Neural progenitor cell (in vitro differentiated cells): ENCODE measurements at regions not wholly inside any gene's neighbourhood (a gene's known extent, or its start where the extent isn't known, plus 50 kb on each side); places are given as distances from the start of the nearest gene placed in this dataset.

Experiments
- DNase-seq: peaks from one replicate; pipeline ENCODE4 v3.0.0-alpha.2; 2016; ENCODE audit warnings: low spot score
- H2AFZ ChIP-seq: fragments of 200-600 bp; sonication (generic); replicated peaks from 2 replicates; pipeline ENCODE4 v1.6.1; 2016; ENCODE audit warnings: antibody characterized with exemption
- H3F3A ChIP-seq: fragments of 200-600 bp; sonication (generic); 2 replicates; pipeline ENCODE4 v1.6.1; 2016; ENCODE audit warnings: antibody characterized with exemption, low read depth
- H3K27ac ChIP-seq: fragments of 200-600 bp; sonication (generic); 2 replicates; pipeline ENCODE4 v1.5.1; 2016; ENCODE audit warnings: mild to moderate bottlenecking
- H3K27me3 ChIP-seq: fragments of 200-600 bp; sonication (generic); 2 replicates; pipeline ENCODE4 v1.6.1; 2016; ENCODE audit warnings: mild to moderate bottlenecking, moderate library complexity
- H3K36me3 ChIP-seq: fragments of 200-600 bp; sonication (generic); 2 replicates; pipeline ENCODE4 v1.5.1; 2016
- H3K4me1 ChIP-seq: fragments of 200-600 bp; sonication (generic); 2 replicates; pipeline ENCODE4 v1.6.1; 2016; ENCODE audit warnings: mixed run types
- H3K4me2 ChIP-seq: fragments of 200-600 bp; sonication (generic); 2 replicates; pipeline ENCODE4 v1.6.1; 2016
- H3K4me3 ChIP-seq: fragments of 200-600 bp; sonication (generic); 2 replicates; pipeline ENCODE4 v1.5.1; 2016
- H3K79me2 ChIP-seq: fragments of 200-600 bp; sonication (generic); 2 replicates; pipeline ENCODE4 v1.6.1; 2016; ENCODE audit warnings: low read depth
- H3K9ac ChIP-seq: fragments of 200-600 bp; sonication (generic); 2 replicates; pipeline ENCODE4 v1.6.1; 2016
- H3K9me3 ChIP-seq: fragments of 200-600 bp; sonication (generic); 2 replicates; pipeline ENCODE4 v1.5.1; 2016; ENCODE audit warnings: low read depth
- H4K20me1 ChIP-seq: fragments of 200-600 bp; sonication (generic); 2 replicates; pipeline ENCODE4 v1.6.1; 2016; ENCODE audit warnings: low read depth
- H3K27ac Mint-ChIP-seq: 3 replicates; pipeline ENCODE4 v1.8.0; 2021; ENCODE audit warnings: mixed read lengths
- H3K27me3 Mint-ChIP-seq: 2 replicates; pipeline ENCODE4 v1.8.0; 2022; ENCODE audit warnings: low read depth, mild to moderate bottlenecking, inconsistent platforms, moderate library complexity, mixed read lengths; ENCODE audit not compliant: insufficient read depth
- H3K36me3 Mint-ChIP-seq: 3 replicates; pipeline ENCODE4 v1.8.0; 2021; ENCODE audit warnings: mixed read lengths
- H3K4me1 Mint-ChIP-seq: 3 replicates; pipeline ENCODE4 v1.8.0; 2021; ENCODE audit warnings: mixed read lengths
- H3K4me3 Mint-ChIP-seq: 3 replicates; pipeline ENCODE4 v1.8.0; 2021; ENCODE audit warnings: mild to moderate bottlenecking, moderate library complexity, mixed read lengths
- H3K9me3 Mint-ChIP-seq: 3 replicates; pipeline ENCODE4 v1.8.0; 2020; ENCODE audit warnings: mixed read lengths
- EZH2 ChIP-seq: fragments of 200-600 bp; sonication (generic); IDR thresholded peaks from 2 replicates; pipeline ENCODE4 v1.6.1; 2017; ENCODE audit warnings: antibody characterized with exemption, mild to moderate bottlenecking, moderate library complexity
- EZH2phosphoT487 ChIP-seq: fragments of 200-600 bp; sonication (generic); IDR thresholded peaks from 2 replicates; pipeline ENCODE4 v1.6.1; 2017; ENCODE audit warnings: antibody characterized with exemption
- TF ChIP-seq, protein P1 (sequence below): fragments of 200-600 bp; sonication (generic); IDR thresholded peaks from 2 replicates; pipeline ENCODE4 v1.5.1; 2017; ENCODE audit warnings: antibody characterized with exemption, mild to moderate bottlenecking

DNA sequence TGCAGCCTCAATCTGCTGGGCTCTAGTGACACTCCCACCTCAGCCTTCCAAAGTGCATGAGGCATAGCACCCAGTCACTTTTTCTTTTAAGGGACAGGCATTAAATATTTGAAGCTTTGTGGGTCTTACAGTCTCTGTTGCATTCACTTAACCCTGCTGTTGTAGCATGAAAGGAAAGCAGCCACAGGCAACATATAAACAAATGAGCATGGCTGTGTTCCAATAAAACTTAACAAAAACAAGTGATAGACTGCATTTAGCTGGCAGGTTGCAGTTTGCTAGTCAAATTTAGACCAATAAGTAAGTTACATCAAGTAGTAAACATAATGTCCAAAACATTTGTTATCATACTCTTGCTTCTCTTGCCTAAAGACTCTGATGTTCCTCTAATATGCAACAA, 297.3 kb upstream of the MMADHC start:
- Mint-ChIP-seq H3K9me3 (no peaks in the 10 kb centered on the region), H3K27ac (no peak overlapping the region), H3K4me3 (no peak overlapping the region), H3K36me3 (no peaks in the 10 kb centered on the region), H3K27me3 (peaks cover 5% of the 10 kb centered on the region), H3K4me1 (peaks cover 13% of the 10 kb centered on the region)
- Histone ChIP-seq H3K9me3 (no peaks in the 10 kb centered on the region), H3K79me2 (no peaks in the 10 kb centered on the region), H3K36me3 (no peaks in the 10 kb centered on the region), H4K20me1 (no peaks in the 10 kb centered on the region), H3K4me2 (no peak overlapping the region), H3K4me1 (no peaks in the 10 kb centered on the region), H3K4me3 (no peak overlapping the region), H3K27ac (no peak overlapping the region), H3F3A (no peaks in the 10 kb centered on the region), H3K27me3 (no peaks in the 10 kb centered on the region), H3K9ac (no peak overlapping the region), H2AFZ (no peak overlapping the region)
- no peak for TF ChIP-seq EZH2
- no peak for TF ChIP-seq EZH2phosphoT487
- TF ChIP-seq, protein P1, sequence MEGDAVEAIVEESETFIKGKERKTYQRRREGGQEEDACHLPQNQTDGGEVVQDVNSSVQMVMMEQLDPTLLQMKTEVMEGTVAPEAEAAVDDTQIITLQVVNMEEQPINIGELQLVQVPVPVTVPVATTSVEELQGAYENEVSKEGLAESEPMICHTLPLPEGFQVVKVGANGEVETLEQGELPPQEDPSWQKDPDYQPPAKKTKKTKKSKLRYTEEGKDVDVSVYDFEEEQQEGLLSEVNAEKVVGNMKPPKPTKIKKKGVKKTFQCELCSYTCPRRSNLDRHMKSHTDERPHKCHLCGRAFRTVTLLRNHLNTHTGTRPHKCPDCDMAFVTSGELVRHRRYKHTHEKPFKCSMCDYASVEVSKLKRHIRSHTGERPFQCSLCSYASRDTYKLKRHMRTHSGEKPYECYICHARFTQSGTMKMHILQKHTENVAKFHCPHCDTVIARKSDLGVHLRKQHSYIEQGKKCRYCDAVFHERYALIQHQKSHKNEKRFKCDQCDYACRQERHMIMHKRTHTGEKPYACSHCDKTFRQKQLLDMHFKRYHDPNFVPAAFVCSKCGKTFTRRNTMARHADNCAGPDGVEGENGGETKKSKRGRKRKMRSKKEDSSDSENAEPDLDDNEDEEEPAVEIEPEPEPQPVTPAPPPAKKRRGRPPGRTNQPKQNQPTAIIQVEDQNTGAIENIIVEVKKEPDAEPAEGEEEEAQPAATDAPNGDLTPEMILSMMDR, result no peak
- no peak for DNase-seq

DNA sequence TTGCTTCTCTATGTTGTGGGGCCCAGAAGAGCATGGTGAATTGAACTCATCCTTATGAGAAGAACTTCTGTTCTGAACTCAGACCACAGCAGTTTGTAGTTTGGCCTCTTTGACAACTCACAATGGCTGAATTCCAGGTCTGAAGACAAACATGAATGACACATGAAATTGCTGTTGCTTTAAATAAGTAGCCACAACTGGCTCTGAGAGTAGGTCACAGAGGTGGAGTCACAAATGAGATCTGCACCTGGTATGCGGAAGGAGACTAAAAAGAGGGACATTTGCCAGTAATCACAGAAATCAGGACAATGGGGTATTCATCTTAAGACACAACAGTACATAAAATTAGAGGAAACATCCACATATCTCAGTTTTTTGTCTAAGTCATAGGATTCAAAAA, 290.3 kb upstream of the MMADHC start:
- H4K20me1 ChIP-seq, result no peaks in the 10 kb centered on the region
- Mint-ChIP-seq H3K27ac (no peak overlapping the region), H3K27me3 (no peaks in the 10 kb centered on the region), H3K9me3 (peaks cover 3% of the 10 kb centered on the region), H3K36me3 (peaks cover 1% of the 10 kb centered on the region), H3K4me3 (no peak overlapping the region), H3K4me1 (no peaks in the 10 kb centered on the region)
- H3K4me1 ChIP-seq, result no peaks in the 10 kb centered on the region
- H2AFZ ChIP-seq, result no peak overlapping the region
- no peaks in the 10 kb centered on the region for H3K27me3 ChIP-seq
- H3K79me2 ChIP-seq, result no peaks in the 10 kb centered on the region
- no peak overlapping the region for H3K4me2 ChIP-seq
- H3K4me3 ChIP-seq, result no peak overlapping the region
- DNase-seq, result no peak
- no peak overlapping the region for H3K27ac ChIP-seq
- TF ChIP-seq, protein P1, result no peak
- TF ChIP-seq EZH2phosphoT487, result no peak
- TF ChIP-seq EZH2, result no peak
- H3K36me3 ChIP-seq, result no peaks in the 10 kb centered on the region
- no peaks in the 10 kb centered on the region for H3K9me3 ChIP-seq
- H3F3A ChIP-seq, result no peaks in the 10 kb centered on the region
- H3K9ac ChIP-seq, result no peak overlapping the region

DNA sequence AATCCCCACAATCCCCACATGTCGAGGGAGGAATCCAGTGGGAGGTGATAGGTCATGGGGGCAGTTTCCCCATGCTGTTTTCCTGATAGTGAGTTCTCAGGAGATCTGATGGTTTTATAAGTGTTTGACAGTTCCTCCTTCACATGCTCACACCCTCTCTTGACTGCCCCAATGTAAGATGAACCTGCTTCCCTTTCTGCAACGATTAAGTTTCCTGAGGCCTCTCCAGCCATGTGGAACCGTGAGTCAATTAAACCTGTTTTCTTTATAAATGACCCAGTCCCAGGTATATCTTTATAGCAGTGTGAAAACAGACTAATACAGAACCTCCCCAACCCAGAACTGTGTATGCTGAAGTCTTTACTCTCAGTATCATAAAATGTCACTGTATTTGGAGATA, 289.5 kb upstream of the MMADHC start:
- H3K4me3 Mint-ChIP-seq, result no peak overlapping the region
- H3K27me3 Mint-ChIP-seq, result no peaks in the 10 kb centered on the region
- no peaks in the 10 kb centered on the region for H3K4me1 ChIP-seq
- H3K4me1 Mint-ChIP-seq, result no peaks in the 10 kb centered on the region
- no peak overlapping the region for H3K4me3 ChIP-seq
- TF ChIP-seq, protein P1, result no peak
- TF ChIP-seq EZH2phosphoT487 (no peak), EZH2 (no peak)
- peaks cover 1% of the 10 kb centered on the region for H3K36me3 Mint-ChIP-seq
- H3K4me2 ChIP-seq, result no peak overlapping the region
- no peaks in the 10 kb centered on the region for H3K27me3 ChIP-seq
- no peaks in the 10 kb centered on the region for H3K9me3 ChIP-seq
- H3K9me3 Mint-ChIP-seq, result peaks cover 3% of the 10 kb centered on the region
- no peak for DNase-seq
- H3K9ac ChIP-seq, result no peak overlapping the region
- no peaks in the 10 kb centered on the region for H3F3A ChIP-seq
- no peak overlapping the region for H3K27ac ChIP-seq
- H3K36me3 ChIP-seq, result no peaks in the 10 kb centered on the region
- no peaks in the 10 kb centered on the region for H3K79me2 ChIP-seq
- no peak overlapping the region for H3K27ac Mint-ChIP-seq
- no peaks in the 10 kb centered on the region for H4K20me1 ChIP-seq
- H2AFZ ChIP-seq, result no peak overlapping the region

DNA sequence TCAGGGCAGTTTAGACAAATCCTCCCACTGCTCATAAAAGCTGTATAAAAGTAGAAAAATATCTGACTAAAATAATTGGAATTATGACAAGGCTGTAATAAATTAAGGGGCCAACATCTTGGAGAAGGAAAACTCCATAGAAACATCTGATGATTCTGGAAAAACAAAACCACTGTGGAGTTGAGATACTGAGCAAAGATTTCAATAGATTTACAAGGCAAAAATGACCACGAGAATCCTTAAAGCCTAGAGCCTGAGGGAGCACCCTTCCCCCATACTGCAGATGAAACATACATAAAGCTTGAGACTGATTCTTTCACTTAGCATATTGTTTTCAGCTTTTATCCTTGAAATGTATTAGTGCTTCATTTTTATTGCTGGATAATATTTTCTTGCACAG, 286.4 kb upstream of the MMADHC start:
- H3K27ac Mint-ChIP-seq, result no peak overlapping the region
- Histone ChIP-seq H3K4me3 (no peak overlapping the region), H4K20me1 (no peaks in the 10 kb centered on the region), H3K4me1 (no peaks in the 10 kb centered on the region), H3K79me2 (no peaks in the 10 kb centered on the region), H3K36me3 (no peaks in the 10 kb centered on the region), H3K27ac (no peak overlapping the region), H3F3A (no peaks in the 10 kb centered on the region), H3K4me2 (no peak overlapping the region), H3K9ac (no peak overlapping the region), H2AFZ (no peak overlapping the region), H3K27me3 (no peaks in the 10 kb centered on the region), H3K9me3 (no peaks in the 10 kb centered on the region)
- TF ChIP-seq, protein P1, result no peak
- TF ChIP-seq EZH2 (no peak), EZH2phosphoT487 (no peak)
- H3K4me3 Mint-ChIP-seq, result no peak overlapping the region
- H3K4me1 Mint-ChIP-seq, result peaks cover 2% of the 10 kb centered on the region
- H3K36me3 Mint-ChIP-seq, result peaks cover 1% of the 10 kb centered on the region
- H3K9me3 Mint-ChIP-seq, result peaks cover 3% of the 10 kb centered on the region
- no peaks in the 10 kb centered on the region for H3K27me3 Mint-ChIP-seq
- DNase-seq, result no peak
